GM18502 (cell line): ENCODE measurements at regions not wholly inside any gene's neighbourhood (a gene's known extent, or its start where the extent isn't known, plus 50 kb on each side); places are given as distances from the start of the nearest gene placed in this dataset.
A peak's percentile ranks its signal among the peaks of the same experiment; 100 is the strongest.
"Not testable (repeated sequence)": the region's sequence is repeated elsewhere in the genome, so short reads cannot be mapped to it uniquely, and the experiment has no call there.

Source experiments
- ATAC-seq: cut with Tn5 transposase; IDR thresholded peaks from one replicate; pipeline ENCODE4 v1.9.1; 2021; ENCODE audit warnings: mild to moderate bottlenecking; ENCODE audit not compliant: unreplicated experiment, poor library complexity

GRCh38 chr11:83403691-83404389 lies 117.7 kb upstream of the CCDC90B start:
- no peak for ATAC-seq

GRCh38 chr11:83401506-83402225 lies 115.5 kb upstream of the CCDC90B start:
- peak; percentile 58 for ATAC-seq

GRCh38 chr11:83394331-83394730 lies 108.2 kb upstream of the CCDC90B start:
- no peak for ATAC-seq

GRCh38 chr11:83392556-83392955 lies 106.4 kb upstream of the CCDC90B start:
- no peak for ATAC-seq

GRCh38 chr11:83389975-83390374 lies 103.8 kb upstream of the CCDC90B start:
- ATAC-seq: no peak

- ATAC-seq: not testable (repeated sequence)
Observed at GRCh38 chr11:83383838-83384237, 97.7 kb upstream of the CCDC90B start.

- ATAC-seq: no peak
Observed at GRCh38 chr11:83374311-83374710, 88.1 kb upstream of the CCDC90B start.

GRCh38 chr11:83371489-83371888 lies 85.3 kb upstream of the CCDC90B start:
- no peak for ATAC-seq

GRCh38 chr11:83367745-83368144 lies 81.6 kb upstream of the CCDC90B start:
- no peak for ATAC-seq

GRCh38 chr11:83364500-83365045 lies 78.4 kb upstream of the CCDC90B start:
- ATAC-seq: no peak

GRCh38 chr11:83363312-83363711 lies 77.1 kb upstream of the CCDC90B start:
- ATAC-seq: no peak

GRCh38 chr11:83361831-83362230 lies 75.7 kb upstream of the CCDC90B start:
- ATAC-seq: no peak

- ATAC-seq: no peak
Observed at GRCh38 chr11:83355391-83355790, 69.2 kb upstream of the CCDC90B start.

- ATAC-seq: no peak
Observed at GRCh38 chr11:83350187-83350586, 64.0 kb upstream of the CCDC90B start.

GRCh38 chr11:83349296-83349695 lies 63.1 kb upstream of the CCDC90B start:
- ATAC-seq: no peak

- not testable (repeated sequence) for ATAC-seq
Observed at GRCh38 chr11:83346706-83347105, 60.5 kb upstream of the CCDC90B start.

GRCh38 chr11:83344521-83344920 lies 58.4 kb upstream of the CCDC90B start:
- not testable (repeated sequence) for ATAC-seq

- ATAC-seq: no peak
Observed at GRCh38 chr11:83336993-83337392, 50.8 kb upstream of the CCDC90B start.
